KMS-11 (cell line): ENCODE measurements at regions not wholly inside any gene's neighbourhood (a gene's known extent, or its start where the extent isn't known, plus 50 kb on each side); places are given as distances from the start of the nearest gene placed in this dataset.

ENCODE experiments used
- H2AFZ ChIP-seq: fragments of 200-600 bp; sonication (generic); 2 replicates; pipeline ENCODE4 v1.6.1; 2016; ENCODE audit warnings: antibody characterized with exemption, mixed run types, low read depth
- H3K27ac ChIP-seq: fragments of 200-600 bp; sonication (generic); 2 replicates; pipeline ENCODE4 v1.6.1; 2016; ENCODE audit warnings: mild to moderate bottlenecking, mixed run types
- H3K27me3 ChIP-seq: fragments of 200-600 bp; sonication (generic); 2 replicates; pipeline ENCODE4 v1.6.1; 2017; ENCODE audit warnings: mild to moderate bottlenecking, low read depth, mixed run types, moderate library complexity; ENCODE audit not compliant: insufficient read depth
- H3K36me3 ChIP-seq: fragments of 200-600 bp; sonication (generic); 2 replicates; pipeline ENCODE4 v1.6.1; 2017; ENCODE audit warnings: mild to moderate bottlenecking, mixed run types; ENCODE audit not compliant: insufficient read depth
- H3K4me1 ChIP-seq: fragments of 200-600 bp; sonication (generic); 2 replicates; pipeline ENCODE4 v1.6.1; 2016; ENCODE audit warnings: mild to moderate bottlenecking, low read depth, mixed run types; ENCODE audit not compliant: poor library complexity, severe bottlenecking
- H3K4me2 ChIP-seq: fragments of 200-600 bp; sonication (generic); 2 replicates; pipeline ENCODE4 v1.7.0; 2016; ENCODE audit warnings: mild to moderate bottlenecking, mixed run types
- H3K4me3 ChIP-seq: fragments of 200-600 bp; sonication (generic); IDR thresholded peaks from 2 replicates; pipeline ENCODE4 v1.6.1; 2017; ENCODE audit warnings: low read depth, low read length, mixed read lengths; ENCODE audit not compliant: insufficient read depth
- H3K79me2 ChIP-seq: fragments of 200-600 bp; sonication (generic); 2 replicates; pipeline ENCODE4 v1.6.1; 2016; ENCODE audit warnings: low read depth, mixed run types; ENCODE audit not compliant: insufficient read depth
- H3K9ac ChIP-seq: fragments of 200-600 bp; sonication (generic); 2 replicates; pipeline ENCODE4 v1.6.1; 2016; ENCODE audit warnings: mild to moderate bottlenecking, mixed run types
- H4K20me1 ChIP-seq: fragments of 200-600 bp; sonication (generic); 2 replicates; pipeline ENCODE4 v1.6.1; 2016; ENCODE audit warnings: mild to moderate bottlenecking, mixed run types; ENCODE audit not compliant: insufficient read depth
- CTCF ChIP-seq: fragments of 200-600 bp; sonication (generic); conservative IDR thresholded peaks from 2 replicates; pipeline ENCODE4 v1.6.1; 2017; ENCODE audit warnings: low read depth, mild to moderate bottlenecking, antibody characterized with exemption, low read length, moderate library complexity, mixed read lengths

GRCh38 chr3:20572473-20572872, 386.5 kb upstream of the SGO1 start:
- no peaks in the 10 kb centered on the region for H3K79me2 ChIP-seq
- H3K4me3 ChIP-seq = no peak overlapping the region
- no peaks in the 10 kb centered on the region for H3K27me3 ChIP-seq
- H3K27ac ChIP-seq = peak overlapping the region; percentile 92
- no peak for TF ChIP-seq CTCF
- peak overlapping the region; percentile 52; the same call in 1 of the 2 replicates for H3K9ac ChIP-seq
- H2AFZ ChIP-seq = peak overlapping the region; percentile 3; the same call in 1 of the 2 replicates
- no peaks in the 10 kb centered on the region for H4K20me1 ChIP-seq
- H3K36me3 ChIP-seq = no peaks in the 10 kb centered on the region
- peaks cover 68% of the 10 kb centered on the region for H3K4me1 ChIP-seq
- H3K4me2 ChIP-seq = peak overlapping the region; percentile 51

GRCh38 chr3:20569310-20569709, 383.3 kb upstream of the SGO1 start:
- Histone ChIP-seq H3K79me2 (no peaks in the 10 kb centered on the region), H3K27ac (no peak overlapping the region), H3K4me1 (peaks cover 60% of the 10 kb centered on the region), H3K36me3 (no peaks in the 10 kb centered on the region), H3K4me3 (no peak overlapping the region), H3K27me3 (no peaks in the 10 kb centered on the region), H4K20me1 (no peaks in the 10 kb centered on the region), H3K9ac (no peak overlapping the region), H2AFZ (no peak overlapping the region), H3K4me2 (no peak overlapping the region)
- no peak for TF ChIP-seq CTCF

- Histone ChIP-seq H3K4me3 (no peak overlapping the region), H3K4me2 (no peak overlapping the region), H3K9ac (no peak overlapping the region), H3K4me1 (peaks cover 63% of the 10 kb centered on the region), H3K27ac (no peak overlapping the region), H3K79me2 (no peaks in the 10 kb centered on the region), H4K20me1 (no peaks in the 10 kb centered on the region), H2AFZ (no peak overlapping the region), H3K36me3 (no peaks in the 10 kb centered on the region), H3K27me3 (no peaks in the 10 kb centered on the region)
- TF ChIP-seq CTCF = no peak
Observed at GRCh38 chr3:20564966-20565365, 379.0 kb upstream of the SGO1 start.

- TF ChIP-seq CTCF = no peak
- Histone ChIP-seq H3K27ac (no peak overlapping the region), H3K36me3 (no peaks in the 10 kb centered on the region), H2AFZ (no peak overlapping the region), H3K4me1 (peaks cover 68% of the 10 kb centered on the region), H4K20me1 (no peaks in the 10 kb centered on the region), H3K27me3 (no peaks in the 10 kb centered on the region), H3K4me2 (peak overlapping the region; percentile 50; the same call in 1 of the 2 replicates), H3K79me2 (no peaks in the 10 kb centered on the region), H3K9ac (no peak overlapping the region), H3K4me3 (no peak overlapping the region)
Observed at GRCh38 chr3:20563985-20564384, 378.0 kb upstream of the SGO1 start.
